CD4-positive, alpha-beta memory T cell (primary cell): ENCODE measurements at regions not wholly inside any gene's neighbourhood (a gene's known extent, or its start where the extent isn't known, plus 50 kb on each side); places are given as distances from the start of the nearest gene placed in this dataset.

Experiments used
- CTCF ChIA-PET: fragments of 350-600 bp; sonication (Branson Sonifier 250); formaldehyde crosslinking; loops from one replicate; lab custom pipeline; 2021; ENCODE audit warnings: inconsistent platforms; ENCODE audit not compliant: partially characterized antibody; lab: Charles Lee
- POLR2A ChIA-PET: fragments of 350-600 bp; sonication (Branson Sonifier 250); formaldehyde crosslinking; loops from one replicate; lab custom pipeline; 2021; ENCODE audit not compliant: partially characterized antibody; lab: Charles Lee
- DNase-seq, 5 donors: peaks; one replicate each; pipeline versions ENCODE4 v3.0.0 to v3.0.0-alpha.2; 2020 to 2022; ENCODE audit warnings: mixed read lengths in 1 of 5
- H3K27ac ChIP-seq: one replicate; pipeline ENCODE4 v1.7.0; 2013; ENCODE audit warnings: low read depth, low read length
- H3K27me3 ChIP-seq: 2 replicates; pipeline ENCODE4 v1.7.0; 2013; ENCODE audit warnings: mild to moderate bottlenecking, low read length, moderate library complexity; ENCODE audit not compliant: insufficient read depth
- H3K36me3 ChIP-seq: 2 replicates; pipeline ENCODE4 v1.7.0; 2013; ENCODE audit warnings: mild to moderate bottlenecking, low read length, moderate library complexity; ENCODE audit not compliant: insufficient read depth
- H3K4me1 ChIP-seq: 2 replicates; pipeline ENCODE4 v1.7.0; 2013; ENCODE audit warnings: mild to moderate bottlenecking, low read length, moderate library complexity; ENCODE audit not compliant: insufficient read depth
- H3K4me3 ChIP-seq, 2 donors: one replicate each; pipeline ENCODE4 v1.7.0; 2013; ENCODE audit warnings: low read length in 2 of 2, mild to moderate bottlenecking in 1 of 2
- H3K9me3 ChIP-seq, 2 donors: one replicate each; pipeline ENCODE4 v1.7.0; 2013; ENCODE audit warnings: low read length in 2 of 2, control low read depth in 1 of 2; ENCODE audit not compliant: control insufficient read depth in 1 of 2
- H3K27ac Mint-ChIP-seq, 7 donors: one replicate each; pipeline ENCODE4 v1.8.0; 2020 to 2021; ENCODE audit warnings: mixed read lengths in 7 of 7, mild to moderate bottlenecking in 6 of 7, inconsistent platforms in 3 of 7, moderate library complexity in 3 of 7
- H3K27me3 Mint-ChIP-seq, 2 donors: one replicate each; pipeline ENCODE4 v1.8.0; 2020 to 2021; ENCODE audit warnings: mixed read lengths in 2 of 2
- H3K36me3 Mint-ChIP-seq, 2 donors: one replicate each; pipeline ENCODE4 v1.8.0; 2020 to 2021; ENCODE audit warnings: mixed read lengths in 2 of 2, inconsistent platforms in 1 of 2, mild to moderate bottlenecking in 1 of 2
- H3K4me1 Mint-ChIP-seq, 4 donors: one replicate each; pipeline ENCODE4 v1.8.0; 2020 to 2021; ENCODE audit warnings: mixed read lengths in 4 of 4, mild to moderate bottlenecking in 1 of 4
- H3K4me3 Mint-ChIP-seq, 8 donors: one replicate each; pipeline ENCODE4 v1.8.0; 2020 to 2021; ENCODE audit warnings: mixed read lengths in 8 of 8, mild to moderate bottlenecking in 7 of 8, moderate library complexity in 6 of 8, inconsistent platforms in 3 of 8
- H3K9me3 Mint-ChIP-seq, 8 donors: one replicate each; pipeline ENCODE4 v1.8.0; 2020 to 2021; ENCODE audit warnings: mixed read lengths in 8 of 8, mild to moderate bottlenecking in 5 of 8, inconsistent platforms in 3 of 8, moderate library complexity in 1 of 8
- intact Hi-C: fragments of 100-400 bp; cut with micrococcal nuclease; formaldehyde crosslinking; loops from one replicate; pipeline ENCODE4 v1.15.1; 2023

DNA sequence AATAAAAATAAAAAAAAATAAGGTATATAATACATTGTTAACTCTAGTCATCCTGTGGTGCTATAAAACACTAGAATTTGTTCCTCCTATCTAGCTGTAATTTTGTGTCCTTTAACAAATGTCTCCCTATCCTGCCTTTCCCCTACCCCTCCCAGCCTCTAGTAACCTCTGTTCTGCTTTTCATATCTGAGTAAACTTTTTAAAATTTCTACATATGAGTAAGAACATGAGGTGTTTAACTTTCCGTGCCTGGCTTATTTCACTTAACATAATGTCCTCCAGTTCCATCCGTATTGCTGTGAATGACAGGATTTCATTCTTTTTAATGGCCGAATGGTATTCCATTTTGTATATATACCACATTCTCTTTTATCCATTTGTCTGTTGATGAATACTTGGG, 71.3 kb upstream of the GNG2 start:
- H3K9me3 ChIP-seq: peaks cover 0 to 5% of the 10 kb centered on the region in 2 donors
- no peaks in the 10 kb centered on the region for H3K27me3 ChIP-seq
- intact Hi-C loops: no loop called here
- no peak for DNase-seq
- no peak overlapping the region for H3K27ac ChIP-seq
- no peak overlapping the region for H3K4me3 ChIP-seq
- no peak overlapping the region for H3K27ac Mint-ChIP-seq
- no peaks in the 10 kb centered on the region for H3K4me1 ChIP-seq
- peaks cover 0 to 1% of the 10 kb centered on the region in 2 donors for H3K36me3 Mint-ChIP-seq
- H3K27me3 Mint-ChIP-seq: peaks cover 15 to 16% of the 10 kb centered on the region in 2 donors
- no peaks in the 10 kb centered on the region for H3K36me3 ChIP-seq
- peaks cover 0 to 1% (median 0%) of the 10 kb centered on the region in 4 donors for H3K4me1 Mint-ChIP-seq
- ChIA-PET CTCF (no interaction called here), POLR2A (no interaction called here)
- peaks cover 0 to 29% (median 22%) of the 10 kb centered on the region in 8 donors for H3K9me3 Mint-ChIP-seq
- H3K4me3 Mint-ChIP-seq: no peak overlapping the region

- Mint-ChIP-seq H3K36me3 (peaks cover 0 to 1% of the 10 kb centered on the region in 2 donors), H3K9me3 (peaks cover 0 to 29% (median 22%) of the 10 kb centered on the region in 8 donors), H3K27me3 (peaks cover 15 to 16% of the 10 kb centered on the region in 2 donors), H3K4me1 (peaks cover 0 to 1% (median 0%) of the 10 kb centered on the region in 4 donors), H3K4me3 (no peak overlapping the region), H3K27ac (no peak overlapping the region)
- peaks cover 0 to 5% of the 10 kb centered on the region in 2 donors for H3K9me3 ChIP-seq
- H3K4me3 ChIP-seq: no peak overlapping the region
- H3K27ac ChIP-seq: no peak overlapping the region
- H3K36me3 ChIP-seq: no peaks in the 10 kb centered on the region
- intact Hi-C loops: no loop called here
- H3K4me1 ChIP-seq: no peaks in the 10 kb centered on the region
- H3K27me3 ChIP-seq: no peaks in the 10 kb centered on the region
- POLR2A ChIA-PET: no interaction called here
- DNase-seq: no peak
- CTCF ChIA-PET: no interaction called here
Observed at GRCh38 chr14:51789596-51789995, 70.8 kb upstream of the GNG2 start.

DNA sequence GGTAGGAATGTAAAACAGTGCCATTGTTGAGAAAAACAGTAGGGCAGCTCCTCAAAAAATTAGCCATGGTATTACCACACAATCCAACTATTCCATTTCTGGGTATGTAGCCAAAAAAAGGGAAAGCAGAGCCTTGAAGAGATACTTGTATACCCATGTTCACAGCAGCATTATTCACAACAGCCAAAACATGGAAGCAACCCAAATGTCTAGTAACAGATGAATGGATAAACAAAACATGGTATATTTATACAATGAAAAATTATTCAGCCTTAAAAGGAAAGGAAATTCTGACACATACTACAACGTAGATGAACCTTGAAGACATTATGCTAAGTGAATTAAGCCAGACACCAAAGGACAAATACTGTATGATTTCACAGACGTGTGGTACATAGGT, 67.6 kb upstream of the GNG2 start:
- POLR2A ChIA-PET: no interaction called here
- Histone ChIP-seq H3K36me3 (no peaks in the 10 kb centered on the region), H3K4me3 (no peak overlapping the region), H3K9me3 (no peaks in the 10 kb centered on the region), H3K4me1 (no peaks in the 10 kb centered on the region), H3K27me3 (no peaks in the 10 kb centered on the region), H3K27ac (no peak overlapping the region)
- intact Hi-C loops: no loop called here
- Mint-ChIP-seq H3K4me3 (no peak overlapping the region), H3K27me3 (peaks cover 3 to 10% of the 10 kb centered on the region in 2 donors), H3K27ac (no peak overlapping the region), H3K36me3 (no peaks in the 10 kb centered on the region), H3K4me1 (no peaks in the 10 kb centered on the region), H3K9me3 (peaks cover 0 to 2% (median under 1%) of the 10 kb centered on the region in 8 donors)
- CTCF ChIA-PET: interaction anchor here (1.5 kb wide), 1 partner anchor 13 kb away, joined by 4 read pairs; no protein-coding TSS in a partner anchor
- no peak for DNase-seq

- H3K4me3 ChIP-seq: no peak overlapping the region
- POLR2A ChIA-PET: no interaction called here
- CTCF ChIA-PET: no interaction called here
- H3K27me3 Mint-ChIP-seq: peaks cover 0 to 2% of the 10 kb centered on the region in 2 donors
- no peak overlapping the region for H3K27ac Mint-ChIP-seq
- H3K9me3 ChIP-seq: no peaks in the 10 kb centered on the region
- no peaks in the 10 kb centered on the region for H3K36me3 ChIP-seq
- no peaks in the 10 kb centered on the region for H3K4me1 Mint-ChIP-seq
- DNase-seq: no peak
- no peaks in the 10 kb centered on the region for H3K4me1 ChIP-seq
- H3K27ac ChIP-seq: no peak overlapping the region
- H3K36me3 Mint-ChIP-seq: peaks cover 0 to 4% of the 10 kb centered on the region in 2 donors
- peaks cover 0 to 9% (median 1%) of the 10 kb centered on the region in 8 donors for H3K9me3 Mint-ChIP-seq
- intact Hi-C loops: no loop called here
- no peaks in the 10 kb centered on the region for H3K27me3 ChIP-seq
- no peak overlapping the region for H3K4me3 Mint-ChIP-seq
Observed at GRCh38 chr14:51805541-51805940, 54.9 kb upstream of the GNG2 start.

DNA sequence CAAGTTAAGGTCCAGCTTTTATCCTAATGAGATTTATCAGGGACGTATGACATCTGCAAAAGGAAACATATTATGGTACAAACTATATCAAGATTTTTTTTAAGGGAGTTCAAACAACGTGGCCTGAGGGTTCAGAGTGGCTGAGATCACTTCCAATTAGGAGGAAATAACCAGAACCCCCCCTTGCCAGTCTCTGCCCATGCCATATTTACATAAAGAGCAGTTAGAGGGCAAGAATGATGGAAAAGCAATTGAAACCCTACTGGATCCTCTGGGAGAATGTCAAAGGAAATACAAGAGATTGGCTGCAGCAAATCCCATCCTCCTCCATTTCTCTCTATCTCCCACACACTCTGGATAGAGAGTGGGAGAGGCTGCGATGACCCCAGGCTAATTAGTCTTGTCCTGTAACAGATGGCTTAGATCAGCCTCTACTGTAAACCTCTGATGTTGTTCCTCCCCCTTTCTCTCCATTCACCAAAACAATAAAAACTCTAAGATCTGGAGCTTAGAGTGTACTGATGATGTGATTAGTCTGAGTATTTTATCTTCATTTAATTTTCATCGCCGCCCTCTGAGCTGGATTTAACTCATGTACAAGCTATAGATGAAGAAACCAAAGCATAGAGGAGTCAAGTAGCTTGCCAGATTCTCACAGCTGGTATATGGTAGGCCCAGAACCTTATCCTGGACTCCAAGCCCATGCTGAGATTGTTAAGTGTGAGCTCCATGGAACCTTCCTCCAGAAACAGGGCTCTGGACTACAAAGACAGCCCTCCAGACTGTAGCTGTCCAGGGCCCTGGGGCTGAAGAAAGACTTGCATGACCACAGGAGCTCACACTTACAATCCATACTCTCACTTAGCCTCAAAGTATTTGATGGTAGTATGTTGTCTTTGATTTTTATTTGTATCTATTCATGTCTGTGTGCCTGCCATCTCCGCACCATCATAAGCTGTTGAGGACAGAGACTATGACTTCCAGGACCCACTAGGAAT, 54.1 kb upstream of the GNG2 start:
- Histone ChIP-seq H3K4me1 (no peaks in the 10 kb centered on the region), H3K27ac (no peak overlapping the region), H3K9me3 (no peaks in the 10 kb centered on the region), H3K4me3 (no peak overlapping the region), H3K27me3 (no peaks in the 10 kb centered on the region), H3K36me3 (no peaks in the 10 kb centered on the region)
- DNase-seq: no peak
- H3K36me3 Mint-ChIP-seq: peaks cover 0 to 4% of the 10 kb centered on the region in 2 donors
- POLR2A ChIA-PET: no interaction called here
- H3K4me1 Mint-ChIP-seq: no peaks in the 10 kb centered on the region
- intact Hi-C loops: no loop called here
- H3K27ac Mint-ChIP-seq: peak overlapping the region in 1 of 7 donors; percentile 85
- H3K9me3 Mint-ChIP-seq: peaks cover 0 to 9% (median 1%) of the 10 kb centered on the region in 8 donors
- H3K27me3 Mint-ChIP-seq: peaks cover 0 to 2% of the 10 kb centered on the region in 2 donors
- H3K4me3 Mint-ChIP-seq: no peak overlapping the region
- CTCF ChIA-PET: interaction anchor here (1.3 to 1.6 kb wide), 2 partner anchors 31 to 172 kb away, joined by 3 to 4 read pairs; no protein-coding TSS in a partner anchor

DNA sequence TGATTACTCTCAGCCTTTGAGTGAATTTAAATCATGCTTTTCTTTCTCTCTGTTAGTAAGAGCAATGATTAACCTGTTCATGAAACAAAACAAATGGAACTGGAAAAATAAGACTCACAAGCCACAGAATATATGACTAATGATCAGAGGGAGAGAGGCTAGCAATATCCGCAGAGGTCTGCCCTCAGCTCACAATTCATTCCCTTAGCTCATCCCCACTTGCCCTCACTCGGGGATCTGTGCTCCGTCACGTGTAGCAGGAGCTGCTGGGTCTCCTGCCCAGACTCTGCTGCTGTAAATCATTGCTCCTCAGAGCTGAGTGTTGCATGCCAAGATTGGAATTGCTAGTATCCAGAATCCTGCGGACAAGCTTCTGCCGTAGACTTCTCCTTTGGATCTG, 53.1 kb upstream of the GNG2 start:
- Mint-ChIP-seq H3K27ac (peak overlapping the region in 1 of 7 donors; percentile 67), H3K4me1 (no peaks in the 10 kb centered on the region), H3K27me3 (peaks cover 0 to 2% of the 10 kb centered on the region in 2 donors), H3K4me3 (no peak overlapping the region), H3K36me3 (peaks cover 0 to 4% of the 10 kb centered on the region in 2 donors), H3K9me3 (peaks cover 0 to 9% (median 1%) of the 10 kb centered on the region in 8 donors)
- intact Hi-C loops: no loop called here
- H3K36me3 ChIP-seq: no peaks in the 10 kb centered on the region
- no peaks in the 10 kb centered on the region for H3K27me3 ChIP-seq
- ChIA-PET CTCF (interaction anchor here (0.9 to 1.6 kb wide), 5 partner anchors 11 to 171 kb away, joined by 3 to 5 read pairs (median 4); no protein-coding TSS in a partner anchor), POLR2A (interaction anchor here (1.5 kb wide), 1 partner anchor 40 kb away, joined by 5 read pairs; no protein-coding TSS in a partner anchor)
- no peak overlapping the region for H3K4me3 ChIP-seq
- no peaks in the 10 kb centered on the region for H3K4me1 ChIP-seq
- DNase-seq: no peak
- H3K9me3 ChIP-seq: no peaks in the 10 kb centered on the region
- H3K27ac ChIP-seq: no peak overlapping the region
